ENCODE measurements at regions not wholly inside any gene's neighbourhood (a gene's known extent, or its start where the extent isn't known, plus 50 kb on each side); places are given as distances from the start of the nearest gene placed in this dataset.

- Histone ChIP-seq H2AFZ (ENCODE audit: low read depth, low read length) (no peak overlapping the region), H3K9me3 (ENCODE audit: low read length) (no peaks in the 10 kb centered on the region), H3K9ac (ENCODE audit: low read length) (no peak overlapping the region), H3K9me2 (ENCODE audit: insufficient read depth, low read length) (no peaks in the 10 kb centered on the region), H3K4me2 (ENCODE audit: low read length) (no peak overlapping the region), H3K4me3 (ENCODE audit: low read length) (no peak overlapping the region), H3K79me2 (replicated peaks; ENCODE audit: insufficient read depth, low read length) (no peaks in the 10 kb centered on the region), H3F3A (ENCODE audit: insufficient read depth, low read length, poor library complexity, severe bottlenecking) (no peaks in the 10 kb centered on the region), H3K36me3 (ENCODE audit: insufficient read depth, low read length) (no peaks in the 10 kb centered on the region), H3K27me3 (ENCODE audit: insufficient read depth, low read depth, low read length) (no peaks in the 10 kb centered on the region), H3K27ac (ENCODE audit: low read length) (no peak overlapping the region), H4K20me1 (ENCODE audit: insufficient read depth) (no peaks in the 10 kb centered on the region)
- no peak for TF ChIP-seq TAF1 (IDR thresholded peaks at IDR 0.05; ENCODE audit: low read depth)
- TF ChIP-seq RAD21 (conservative IDR thresholded peaks at IDR 0.05): no peak
- no peak for TF ChIP-seq POLR2AphosphoS5 (IDR thresholded peaks at IDR 0.05)
- TF ChIP-seq EZH2 (IDR thresholded peaks at IDR 0.05; ENCODE audit: borderline replicate concordance, insufficient read depth, low read length, poor library complexity, severe bottlenecking): no peak
- no peak for TF ChIP-seq MXI1 (conservative IDR thresholded peaks at IDR 0.05; ENCODE audit: poor library complexity, severe bottlenecking)
- TF ChIP-seq REST (IDR thresholded peaks at IDR 0.05; ENCODE audit: borderline replicate concordance): no peak
- TF ChIP-seq, protein P1, sequence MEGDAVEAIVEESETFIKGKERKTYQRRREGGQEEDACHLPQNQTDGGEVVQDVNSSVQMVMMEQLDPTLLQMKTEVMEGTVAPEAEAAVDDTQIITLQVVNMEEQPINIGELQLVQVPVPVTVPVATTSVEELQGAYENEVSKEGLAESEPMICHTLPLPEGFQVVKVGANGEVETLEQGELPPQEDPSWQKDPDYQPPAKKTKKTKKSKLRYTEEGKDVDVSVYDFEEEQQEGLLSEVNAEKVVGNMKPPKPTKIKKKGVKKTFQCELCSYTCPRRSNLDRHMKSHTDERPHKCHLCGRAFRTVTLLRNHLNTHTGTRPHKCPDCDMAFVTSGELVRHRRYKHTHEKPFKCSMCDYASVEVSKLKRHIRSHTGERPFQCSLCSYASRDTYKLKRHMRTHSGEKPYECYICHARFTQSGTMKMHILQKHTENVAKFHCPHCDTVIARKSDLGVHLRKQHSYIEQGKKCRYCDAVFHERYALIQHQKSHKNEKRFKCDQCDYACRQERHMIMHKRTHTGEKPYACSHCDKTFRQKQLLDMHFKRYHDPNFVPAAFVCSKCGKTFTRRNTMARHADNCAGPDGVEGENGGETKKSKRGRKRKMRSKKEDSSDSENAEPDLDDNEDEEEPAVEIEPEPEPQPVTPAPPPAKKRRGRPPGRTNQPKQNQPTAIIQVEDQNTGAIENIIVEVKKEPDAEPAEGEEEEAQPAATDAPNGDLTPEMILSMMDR (IDR thresholded peaks at IDR 0.05; ENCODE audit: poor library complexity, severe bottlenecking): no peak
- TF ChIP-seq SMC3 (conservative IDR thresholded peaks at IDR 0.05; ENCODE audit: poor library complexity): no peak
- TF ChIP-seq EP300 (conservative IDR thresholded peaks at IDR 0.05; ENCODE audit: poor library complexity, severe bottlenecking): no peak
Observed at GRCh38 chr3:166462891-166463470, 625.8 kb upstream of the BCHE start.

- Histone ChIP-seq H3K79me2 (replicated peaks; ENCODE audit: insufficient read depth, low read length) (no peaks in the 10 kb centered on the region), H3F3A (ENCODE audit: insufficient read depth, low read length, poor library complexity, severe bottlenecking) (no peaks in the 10 kb centered on the region), H3K36me3 (ENCODE audit: insufficient read depth, low read length) (no peaks in the 10 kb centered on the region), H4K20me1 (ENCODE audit: insufficient read depth) (no peaks in the 10 kb centered on the region), H3K4me3 (ENCODE audit: low read length) (no peak overlapping the region), H3K27me3 (ENCODE audit: insufficient read depth, low read depth, low read length) (no peaks in the 10 kb centered on the region), H3K9me3 (ENCODE audit: low read length) (no peaks in the 10 kb centered on the region), H2AFZ (ENCODE audit: low read depth, low read length) (no peak overlapping the region), H3K9me2 (ENCODE audit: insufficient read depth, low read length) (no peaks in the 10 kb centered on the region), H3K9ac (ENCODE audit: low read length) (no peak overlapping the region), H3K4me2 (ENCODE audit: low read length) (no peak overlapping the region), H3K27ac (ENCODE audit: low read length) (no peak overlapping the region)
- TF ChIP-seq MXI1 (conservative IDR thresholded peaks at IDR 0.05; ENCODE audit: poor library complexity, severe bottlenecking) (no peak), EZH2 (IDR thresholded peaks at IDR 0.05; ENCODE audit: borderline replicate concordance, insufficient read depth, low read length, poor library complexity, severe bottlenecking) (no peak), RAD21 (conservative IDR thresholded peaks at IDR 0.05) (no peak), EP300 (conservative IDR thresholded peaks at IDR 0.05; ENCODE audit: poor library complexity, severe bottlenecking) (no peak), TAF1 (IDR thresholded peaks at IDR 0.05; ENCODE audit: low read depth) (no peak), SMC3 (conservative IDR thresholded peaks at IDR 0.05; ENCODE audit: poor library complexity) (no peak), POLR2AphosphoS5 (IDR thresholded peaks at IDR 0.05) (no peak), REST (IDR thresholded peaks at IDR 0.05; ENCODE audit: borderline replicate concordance) (no peak)
- TF ChIP-seq, protein P1 (IDR thresholded peaks at IDR 0.05; ENCODE audit: poor library complexity, severe bottlenecking): no peak
Observed at GRCh38 chr3:166461626-166462025, 624.4 kb upstream of the BCHE start.

Measured in neural cell (in vitro differentiated cells).